ENCODE measurements at regions not wholly inside any gene's neighbourhood (a gene's known extent, or its start where the extent isn't known, plus 50 kb on each side); places are given as distances from the start of the nearest gene placed in this dataset.

DNA sequence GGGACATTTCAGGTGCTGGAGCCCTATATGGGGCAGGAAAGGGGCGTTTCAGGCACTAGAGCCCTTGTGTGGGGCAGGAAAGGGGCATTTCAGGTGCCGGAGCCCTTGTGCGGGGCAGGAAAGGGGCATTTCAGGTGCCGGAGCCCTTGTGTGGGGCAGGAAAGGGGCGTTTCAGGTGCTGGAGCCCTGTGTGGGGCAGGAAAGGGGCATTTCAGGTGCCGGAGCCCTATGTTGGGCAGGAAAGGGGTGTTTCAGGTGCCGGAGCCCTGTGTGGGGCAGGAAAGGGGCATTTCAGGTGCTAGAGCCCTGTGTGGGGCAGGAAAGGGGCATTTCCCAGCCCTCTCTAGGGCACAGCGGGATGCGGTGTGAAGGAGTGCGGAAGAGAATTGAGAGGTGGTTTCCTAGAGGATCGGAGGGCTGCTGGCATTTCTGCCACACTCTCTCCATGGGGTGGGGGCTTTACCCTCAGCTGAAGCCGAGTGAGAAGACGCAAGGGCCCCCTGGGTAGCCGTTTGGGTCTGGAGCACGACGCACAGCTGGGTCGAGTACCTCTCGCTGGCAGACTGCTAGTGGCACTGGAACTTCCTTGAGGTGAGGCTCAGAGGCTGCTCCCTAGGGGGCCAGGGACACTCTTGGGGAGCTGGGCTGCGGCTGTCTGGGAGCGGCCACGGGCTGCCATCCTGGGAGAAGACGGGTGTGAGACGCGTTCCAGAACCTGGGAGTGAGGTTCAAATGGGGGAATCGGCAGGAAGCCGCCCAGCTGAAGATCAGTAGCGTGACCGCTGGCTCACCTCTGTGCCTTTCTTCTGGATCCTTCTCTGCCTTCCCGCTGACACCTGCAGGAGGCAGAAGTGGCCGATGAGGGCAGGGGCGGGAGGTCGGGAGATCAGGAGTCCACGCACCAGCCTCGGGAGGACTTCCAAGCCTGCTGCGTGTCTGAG, 122.6 kb upstream of the IRX4 start:
- Histone ChIP-seq H3K27me3 (replicated peaks in 2 of 5; ENCODE audit: control insufficient read depth in 4 of 5, insufficient read depth in 5 of 5, low read length in 4 of 5) (peaks cover 0 to 33% (median 10%) of the 10 kb centered on the region in 5 experiments), H3K27ac (ENCODE audit: insufficient read depth in 1 of 2, low read depth in 1 of 2, low read length in 2 of 2, poor library complexity in 1 of 2, severe bottlenecking in 2 of 2) (no peak overlapping the region), H3K36me3 (ENCODE audit: control insufficient read depth in 4 of 4, insufficient read depth in 4 of 4, low read length in 3 of 4) (no peaks in the 10 kb centered on the region), H3K4me3 (ENCODE audit: control insufficient read depth in 1 of 7, extremely low read depth in 1 of 7, insufficient read depth in 4 of 7, low read depth in 2 of 7, low read length in 6 of 7) (no peak overlapping the region), H3K4me1 (ENCODE audit: control extremely low read depth in 1 of 4, control insufficient read depth in 4 of 4, insufficient read depth in 4 of 4, low read length in 3 of 4) (peaks cover 0 to 3% (median 0%) of the 10 kb centered on the region in 4 experiments), H3K9me3 (ENCODE audit: control extremely low read depth in 1 of 5, control insufficient read depth in 4 of 5, insufficient read depth in 2 of 5, low read depth in 1 of 5, low read length in 4 of 5) (no peaks in the 10 kb centered on the region)
- no peak for DNase-seq
- POLR2A ChIA-PET: no interaction called here
- 89% methylated on average over 30 of the region's 35 CpGs for WGBS (ENCODE audit: insufficient coverage)
- CTCF ChIA-PET: no interaction called here

GRCh38 chr5:2003690-2004365, 121.1 kb upstream of the IRX4 start:
- no peaks in the 10 kb centered on the region for H3K9me3 ChIP-seq (ENCODE audit: control extremely low read depth in 1 of 5, control insufficient read depth in 4 of 5, insufficient read depth in 2 of 5, low read depth in 1 of 5, low read length in 4 of 5)
- no peak for DNase-seq
- WGBS (ENCODE audit: insufficient coverage): 86% methylated on average over 20 of the region's 20 CpGs
- peaks cover 0 to 35% (median 6%) of the 10 kb centered on the region in 5 experiments for H3K27me3 ChIP-seq (replicated peaks in 2 of 5; ENCODE audit: control insufficient read depth in 4 of 5, insufficient read depth in 5 of 5, low read length in 4 of 5)
- no peak overlapping the region for H3K4me3 ChIP-seq (ENCODE audit: control insufficient read depth in 1 of 7, extremely low read depth in 1 of 7, insufficient read depth in 4 of 7, low read depth in 2 of 7, low read length in 6 of 7)
- POLR2A ChIA-PET: no interaction called here
- no peaks in the 10 kb centered on the region for H3K36me3 ChIP-seq (ENCODE audit: control insufficient read depth in 4 of 4, insufficient read depth in 4 of 4, low read length in 3 of 4)
- peaks cover 0 to 3% (median 0%) of the 10 kb centered on the region in 4 experiments for H3K4me1 ChIP-seq (ENCODE audit: control extremely low read depth in 1 of 4, control insufficient read depth in 4 of 4, insufficient read depth in 4 of 4, low read length in 3 of 4)
- CTCF ChIA-PET: no interaction called here
- H3K27ac ChIP-seq (ENCODE audit: insufficient read depth in 1 of 2, low read depth in 1 of 2, low read length in 2 of 2, poor library complexity in 1 of 2, severe bottlenecking in 2 of 2): no peak overlapping the region

DNA sequence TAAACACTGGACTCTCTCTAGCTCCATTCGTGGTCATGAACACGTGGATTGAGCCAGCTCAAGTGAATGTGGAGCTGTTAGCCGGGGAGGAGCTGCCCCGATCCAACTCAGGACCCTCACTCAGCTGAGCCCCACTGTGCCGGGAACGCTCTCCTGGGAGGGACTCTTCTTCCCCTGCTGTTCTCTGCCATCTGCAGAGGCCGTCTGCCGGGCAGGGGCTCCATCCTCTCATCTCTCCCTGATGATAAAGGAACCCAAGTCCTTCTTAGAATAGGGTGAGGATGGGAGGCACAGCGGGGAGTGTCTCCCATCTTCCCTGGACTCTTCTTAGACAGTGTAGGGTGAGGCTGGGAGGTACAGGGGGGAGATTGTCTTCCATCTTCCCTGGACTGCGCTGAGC, 120.5 kb upstream of the IRX4 start:
- no peak for DNase-seq
- H3K27ac ChIP-seq (ENCODE audit: insufficient read depth in 1 of 2, low read depth in 1 of 2, low read length in 2 of 2, poor library complexity in 1 of 2, severe bottlenecking in 2 of 2): no peak overlapping the region
- CTCF ChIA-PET: no interaction called here
- peaks cover 0 to 3% (median 0%) of the 10 kb centered on the region in 4 experiments for H3K4me1 ChIP-seq (ENCODE audit: control extremely low read depth in 1 of 4, control insufficient read depth in 4 of 4, insufficient read depth in 4 of 4, low read length in 3 of 4)
- 91% methylated on average over 7 of the region's 10 CpGs for WGBS (ENCODE audit: insufficient coverage)
- no peak overlapping the region for H3K4me3 ChIP-seq (ENCODE audit: control insufficient read depth in 1 of 7, extremely low read depth in 1 of 7, insufficient read depth in 4 of 7, low read depth in 2 of 7, low read length in 6 of 7)
- peaks cover 0 to 4% (median 0%) of the 10 kb centered on the region in 5 experiments for H3K9me3 ChIP-seq (ENCODE audit: control extremely low read depth in 1 of 5, control insufficient read depth in 4 of 5, insufficient read depth in 2 of 5, low read depth in 1 of 5, low read length in 4 of 5)
- H3K36me3 ChIP-seq (ENCODE audit: control insufficient read depth in 4 of 4, insufficient read depth in 4 of 4, low read length in 3 of 4): no peaks in the 10 kb centered on the region
- POLR2A ChIA-PET: no interaction called here
- peaks cover 0 to 32% (median 3%) of the 10 kb centered on the region in 5 experiments for H3K27me3 ChIP-seq (replicated peaks in 2 of 5; ENCODE audit: control insufficient read depth in 4 of 5, insufficient read depth in 5 of 5, low read length in 4 of 5)

DNA sequence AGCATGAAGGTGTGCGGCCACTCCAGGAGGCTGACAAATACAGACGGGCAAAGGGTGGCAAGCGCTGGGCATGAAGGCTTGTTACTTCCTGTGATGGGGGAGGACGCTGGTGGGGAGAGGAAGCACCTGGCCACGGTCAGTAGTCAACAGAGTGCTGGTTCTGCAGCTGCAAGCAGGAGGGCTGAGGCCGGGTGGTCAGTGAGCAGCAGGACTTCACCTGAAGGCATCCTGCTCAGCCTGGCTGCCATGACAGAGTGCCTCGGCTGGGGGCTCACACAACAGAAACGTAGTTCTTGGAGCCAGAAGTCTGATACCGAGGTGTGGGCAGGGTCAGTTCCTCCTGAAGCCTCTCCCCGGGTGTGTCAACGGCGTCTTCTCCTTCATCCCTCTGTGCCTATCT, 118.6 kb upstream of the IRX4 start:
- ChIA-PET POLR2A (no interaction called here), CTCF (no interaction called here)
- WGBS (ENCODE audit: insufficient coverage): 68% methylated on average over 12 of the region's 12 CpGs
- H3K27me3 ChIP-seq (replicated peaks in 2 of 5; ENCODE audit: control insufficient read depth in 4 of 5, insufficient read depth in 5 of 5, low read length in 4 of 5): peaks cover 0 to 22% (median 0%) of the 10 kb centered on the region in 5 experiments
- H3K4me3 ChIP-seq (ENCODE audit: control insufficient read depth in 1 of 7, extremely low read depth in 1 of 7, insufficient read depth in 4 of 7, low read depth in 2 of 7, low read length in 6 of 7): no peak overlapping the region
- H3K27ac ChIP-seq (ENCODE audit: insufficient read depth in 1 of 2, low read depth in 1 of 2, low read length in 2 of 2, poor library complexity in 1 of 2, severe bottlenecking in 2 of 2): no peak overlapping the region
- peaks cover 0 to 5% (median 0%) of the 10 kb centered on the region in 5 experiments for H3K9me3 ChIP-seq (ENCODE audit: control extremely low read depth in 1 of 5, control insufficient read depth in 4 of 5, insufficient read depth in 2 of 5, low read depth in 1 of 5, low read length in 4 of 5)
- peaks cover 0 to 3% (median 0%) of the 10 kb centered on the region in 4 experiments for H3K4me1 ChIP-seq (ENCODE audit: control extremely low read depth in 1 of 4, control insufficient read depth in 4 of 4, insufficient read depth in 4 of 4, low read length in 3 of 4)
- H3K36me3 ChIP-seq (ENCODE audit: control insufficient read depth in 4 of 4, insufficient read depth in 4 of 4, low read length in 3 of 4): no peaks in the 10 kb centered on the region
- DNase-seq: no peak

- Histone ChIP-seq H3K9me3 (ENCODE audit: control extremely low read depth in 1 of 5, control insufficient read depth in 4 of 5, insufficient read depth in 2 of 5, low read depth in 1 of 5, low read length in 4 of 5) (peaks cover 0 to 5% (median 0%) of the 10 kb centered on the region in 5 experiments), H3K36me3 (ENCODE audit: control insufficient read depth in 4 of 4, insufficient read depth in 4 of 4, low read length in 3 of 4) (no peaks in the 10 kb centered on the region), H3K4me3 (ENCODE audit: control insufficient read depth in 1 of 7, extremely low read depth in 1 of 7, insufficient read depth in 4 of 7, low read depth in 2 of 7, low read length in 6 of 7) (no peak overlapping the region), H3K4me1 (ENCODE audit: control extremely low read depth in 1 of 4, control insufficient read depth in 4 of 4, insufficient read depth in 4 of 4, low read length in 3 of 4) (peaks cover 0 to 3% (median 0%) of the 10 kb centered on the region in 4 experiments), H3K27me3 (replicated peaks in 2 of 5; ENCODE audit: control insufficient read depth in 4 of 5, insufficient read depth in 5 of 5, low read length in 4 of 5) (peaks cover 0 to 22% (median 0%) of the 10 kb centered on the region in 5 experiments), H3K27ac (ENCODE audit: insufficient read depth in 1 of 2, low read depth in 1 of 2, low read length in 2 of 2, poor library complexity in 1 of 2, severe bottlenecking in 2 of 2) (no peak overlapping the region)
- POLR2A ChIA-PET: no interaction called here
- no peak for DNase-seq
- CTCF ChIA-PET: no interaction called here
- 84% methylated on average over 8 of the region's 12 CpGs for WGBS (ENCODE audit: insufficient coverage)
Measured at GRCh38 chr5:2000591-2000990, 117.9 kb upstream of the IRX4 start.

- no peaks in the 10 kb centered on the region for H3K36me3 ChIP-seq (ENCODE audit: control insufficient read depth in 4 of 4, insufficient read depth in 4 of 4, low read length in 3 of 4)
- peaks cover 0 to 5% (median 0%) of the 10 kb centered on the region in 5 experiments for H3K9me3 ChIP-seq (ENCODE audit: control extremely low read depth in 1 of 5, control insufficient read depth in 4 of 5, insufficient read depth in 2 of 5, low read depth in 1 of 5, low read length in 4 of 5)
- ChIA-PET POLR2A (no interaction called here), CTCF (no interaction called here)
- DNase-seq: no peak
- H3K4me3 ChIP-seq (ENCODE audit: control insufficient read depth in 1 of 7, extremely low read depth in 1 of 7, insufficient read depth in 4 of 7, low read depth in 2 of 7, low read length in 6 of 7): no peak overlapping the region
- WGBS (ENCODE audit: insufficient coverage): no CpG with 5 or more reads among the region's 6 CpGs
- H3K27me3 ChIP-seq (replicated peaks in 2 of 5; ENCODE audit: control insufficient read depth in 4 of 5, insufficient read depth in 5 of 5, low read length in 4 of 5): peaks cover 0 to 22% (median 0%) of the 10 kb centered on the region in 5 experiments
- no peak overlapping the region for H3K27ac ChIP-seq (ENCODE audit: insufficient read depth in 1 of 2, low read depth in 1 of 2, low read length in 2 of 2, poor library complexity in 1 of 2, severe bottlenecking in 2 of 2)
- peaks cover 0 to 3% (median 0%) of the 10 kb centered on the region in 4 experiments for H3K4me1 ChIP-seq (ENCODE audit: control extremely low read depth in 1 of 4, control insufficient read depth in 4 of 4, insufficient read depth in 4 of 4, low read length in 3 of 4)
Measured at GRCh38 chr5:1999794-2000193, 117.1 kb upstream of the IRX4 start.
